CD4-positive, CD25-positive, alpha-beta regulatory T cell (primary cell): ENCODE measurements at regions not wholly inside any gene's neighbourhood (a gene's known extent, or its start where the extent isn't known, plus 50 kb on each side); places are given as distances from the start of the nearest gene placed in this dataset.
"Not testable (repeated sequence)": the region's sequence is repeated elsewhere in the genome, so short reads cannot be mapped to it uniquely, and the experiment has no call there.

Experiments
- ATAC-seq, 2 donors: fragments of 150-1000 bp; cut with Tn5 transposase; one replicate each; pipeline ENCODE4 v1.10.0; 2021; ENCODE audit warnings: low read depth in 2 of 2, moderate number of reproducible peaks in 2 of 2, moderate library complexity in 1 of 2
- DNase-seq, 3 donors: peaks; one replicate each; pipeline versions ENCODE4 v3.0.0 to v3.0.0-alpha.2; 2012 to 2022; ENCODE audit warnings: mixed read lengths in 1 of 3
- H3K27ac ChIP-seq: one replicate; pipeline ENCODE4 v1.7.0; 2013; ENCODE audit warnings: mild to moderate bottlenecking, low read length; ENCODE audit not compliant: insufficient read depth, poor library complexity, severe bottlenecking
- H3K27me3 ChIP-seq: one replicate; pipeline ENCODE4 v1.7.0; 2013; ENCODE audit warnings: low read length; ENCODE audit not compliant: control insufficient read depth, insufficient read depth
- H3K36me3 ChIP-seq: one replicate; pipeline ENCODE4 v1.7.0; 2013; ENCODE audit warnings: mild to moderate bottlenecking, low read length, moderate library complexity; ENCODE audit not compliant: control insufficient read depth, insufficient read depth
- H3K4me1 ChIP-seq: 2 replicates; pipeline ENCODE4 v1.7.0; 2013; ENCODE audit warnings: mild to moderate bottlenecking, low read length; ENCODE audit not compliant: insufficient read depth, control insufficient read depth, poor library complexity, severe bottlenecking
- H3K4me3 ChIP-seq: one replicate; pipeline ENCODE4 v1.7.0; 2013; ENCODE audit warnings: low read depth, mild to moderate bottlenecking, low read length, moderate library complexity
- H3K9me3 ChIP-seq, 2 experiments: 1 replicate in 1 of 2; 2 replicates in 1 of 2; pipeline ENCODE4 v1.7.0; 2013; ENCODE audit warnings: low read length in 2 of 2, mild to moderate bottlenecking in 1 of 2, moderate library complexity in 1 of 2; ENCODE audit not compliant: control insufficient read depth in 2 of 2
- H3K27ac Mint-ChIP-seq, 3 donors: one replicate each; pipeline ENCODE4 v1.8.0; 2020 to 2022; ENCODE audit warnings: mild to moderate bottlenecking in 3 of 3, mixed read lengths in 3 of 3, moderate library complexity in 2 of 3
- H3K27me3 Mint-ChIP-seq: one replicate; pipeline ENCODE4 v1.8.0; 2022; ENCODE audit warnings: mild to moderate bottlenecking, mixed read lengths
- H3K36me3 Mint-ChIP-seq: one replicate; pipeline ENCODE4 v1.8.0; 2020; ENCODE audit warnings: mixed read lengths
- H3K4me1 Mint-ChIP-seq, 4 donors: one replicate each; pipeline ENCODE4 v1.8.0; 2020 to 2022; ENCODE audit warnings: mixed read lengths in 4 of 4, mild to moderate bottlenecking in 1 of 4
- H3K4me3 Mint-ChIP-seq, 4 donors: one replicate each; pipeline ENCODE4 v1.8.0; 2020 to 2022; ENCODE audit warnings: mild to moderate bottlenecking in 4 of 4, mixed read lengths in 4 of 4, moderate library complexity in 3 of 4
- H3K9me3 Mint-ChIP-seq, 7 donors: one replicate each; pipeline ENCODE4 v1.8.0; 2020 to 2022; ENCODE audit warnings: mixed read lengths in 7 of 7, mild to moderate bottlenecking in 3 of 7, moderate library complexity in 2 of 7

DNA sequence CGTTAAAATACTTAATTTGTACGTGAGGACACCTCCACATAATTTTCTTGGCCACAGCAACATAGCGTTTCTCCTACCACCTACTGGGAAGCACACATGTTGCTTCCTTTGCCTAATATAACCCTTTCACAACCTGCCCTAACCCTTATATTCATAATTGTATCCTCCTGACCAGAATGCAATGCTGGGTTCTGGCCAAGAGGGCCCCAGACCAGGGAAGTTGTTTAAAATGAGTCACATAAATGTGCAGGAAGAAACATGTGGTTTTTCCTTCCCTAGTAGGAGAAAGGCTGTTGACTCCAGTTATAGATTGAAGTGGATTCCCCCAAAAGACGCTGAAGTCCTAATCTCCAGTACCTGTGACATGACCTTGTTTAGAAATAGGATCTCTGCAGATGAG, 187.3 kb downstream of the NUFIP1 start:
- Mint-ChIP-seq H3K9me3 (peaks cover 0 to 2% (median 0%) of the 10 kb centered on the region in 7 donors), H3K27ac (no peak overlapping the region), H3K27me3 (peaks cover 8% of the 10 kb centered on the region), H3K36me3 (no peaks in the 10 kb centered on the region), H3K4me1 (no peaks in the 10 kb centered on the region), H3K4me3 (no peak overlapping the region)
- no peak for ATAC-seq
- no peak for DNase-seq
- no peak overlapping the region for H3K27ac ChIP-seq
- no peaks in the 10 kb centered on the region for H3K9me3 ChIP-seq
- H3K27me3 ChIP-seq = no peaks in the 10 kb centered on the region
- no peaks in the 10 kb centered on the region for H3K4me1 ChIP-seq
- no peaks in the 10 kb centered on the region for H3K36me3 ChIP-seq
- no peak overlapping the region for H3K4me3 ChIP-seq

DNA sequence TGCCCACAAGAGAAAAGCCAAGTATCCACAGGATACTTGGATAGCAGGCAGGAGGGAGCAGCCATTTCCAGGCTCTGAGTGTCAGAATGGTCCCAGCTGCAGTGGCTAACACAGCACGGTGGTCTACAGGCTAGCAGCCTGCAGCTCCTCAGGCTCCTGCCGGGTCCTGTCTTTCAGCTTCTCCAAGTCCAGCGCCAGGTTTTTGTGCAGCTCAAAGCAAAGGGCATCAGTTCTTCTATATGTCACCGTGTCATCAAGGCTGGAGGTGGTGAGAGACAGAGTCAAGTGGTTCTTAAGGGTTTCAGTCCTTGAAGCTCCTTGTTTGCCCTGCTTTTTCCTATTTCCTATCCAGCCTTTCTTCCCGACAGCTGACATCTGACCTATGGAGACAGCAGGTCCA, 188.6 kb downstream of the NUFIP1 start:
- H3K4me1 ChIP-seq = no peaks in the 10 kb centered on the region
- H3K36me3 ChIP-seq = no peaks in the 10 kb centered on the region
- Mint-ChIP-seq H3K27me3 (peaks cover 8% of the 10 kb centered on the region), H3K4me1 (no peaks in the 10 kb centered on the region), H3K4me3 (no peak overlapping the region), H3K36me3 (no peaks in the 10 kb centered on the region), H3K27ac (no peak overlapping the region), H3K9me3 (peaks cover 0 to 2% (median 0%) of the 10 kb centered on the region in 7 donors)
- H3K27ac ChIP-seq = no peak overlapping the region
- ATAC-seq (no peak), DNase-seq (no peak)
- no peaks in the 10 kb centered on the region for H3K9me3 ChIP-seq
- no peak overlapping the region for H3K4me3 ChIP-seq
- no peaks in the 10 kb centered on the region for H3K27me3 ChIP-seq

GRCh38 chr13:44797685-44798084, 191.6 kb downstream of the NUFIP1 start:
- Histone ChIP-seq H3K27me3 (no peaks in the 10 kb centered on the region), H3K4me3 (no peak overlapping the region), H3K27ac (no peak overlapping the region), H3K9me3 (no peaks in the 10 kb centered on the region), H3K4me1 (no peaks in the 10 kb centered on the region), H3K36me3 (no peaks in the 10 kb centered on the region)
- Mint-ChIP-seq H3K36me3 (no peaks in the 10 kb centered on the region), H3K27ac (no peak overlapping the region), H3K4me1 (no peaks in the 10 kb centered on the region), H3K4me3 (no peak overlapping the region), H3K27me3 (peaks cover 8% of the 10 kb centered on the region), H3K9me3 (peaks cover 0 to 1% (median 0%) of the 10 kb centered on the region in 7 donors)
- ATAC-seq (no peak), DNase-seq (no peak)

GRCh38 chr13:44796597-44797490, 192.4 kb downstream of the NUFIP1 start:
- Histone ChIP-seq H3K27ac (no peak overlapping the region), H3K4me3 (no peak overlapping the region), H3K36me3 (no peaks in the 10 kb centered on the region), H3K4me1 (no peaks in the 10 kb centered on the region), H3K27me3 (no peaks in the 10 kb centered on the region), H3K9me3 (no peaks in the 10 kb centered on the region)
- no peaks in the 10 kb centered on the region for H3K4me1 Mint-ChIP-seq
- H3K9me3 Mint-ChIP-seq = peaks cover 0 to 1% (median 0%) of the 10 kb centered on the region in 7 donors
- no peaks in the 10 kb centered on the region for H3K36me3 Mint-ChIP-seq
- H3K27me3 Mint-ChIP-seq = peaks cover 8% of the 10 kb centered on the region
- ATAC-seq (no peak), DNase-seq (no peak)
- H3K4me3 Mint-ChIP-seq = no peak overlapping the region
- no peak overlapping the region for H3K27ac Mint-ChIP-seq

DNA sequence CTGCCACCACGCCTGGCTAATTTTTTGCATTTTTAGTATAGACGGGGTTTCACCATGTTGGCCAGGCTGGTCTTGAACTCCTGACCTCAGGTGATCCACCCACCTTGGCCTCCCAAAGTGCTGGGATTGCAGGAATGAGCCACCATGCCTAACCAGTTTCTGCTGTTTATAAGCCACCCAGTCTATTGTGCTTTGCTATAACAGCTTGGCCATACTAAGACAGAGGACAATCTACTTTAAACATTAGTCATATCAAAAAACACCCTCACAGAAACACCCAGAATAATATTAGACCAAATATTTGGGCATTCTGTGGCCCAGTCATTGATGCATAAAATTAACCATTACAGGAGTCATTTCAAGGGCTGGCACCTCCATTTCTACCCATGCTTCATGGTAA, 193.2 kb downstream of the NUFIP1 start:
- not testable (repeated sequence) for ATAC-seq, DNase-seq, H3K9me3 Mint-ChIP-seq, H3K4me3 ChIP-seq, H3K4me1 Mint-ChIP-seq, H3K27me3 ChIP-seq, H3K36me3 ChIP-seq, H3K36me3 Mint-ChIP-seq, H3K4me1 ChIP-seq, H3K9me3 ChIP-seq, H3K27ac ChIP-seq, H3K4me3 Mint-ChIP-seq, H3K27me3 Mint-ChIP-seq, H3K27ac Mint-ChIP-seq

GRCh38 chr13:44795176-44795575, 194.1 kb downstream of the NUFIP1 start:
- DNase-seq = no peak

GRCh38 chr13:44792096-44792495, 197.2 kb downstream of the NUFIP1 start:
- peaks cover 0 to 1% (median 0%) of the 10 kb centered on the region in 7 donors for H3K9me3 Mint-ChIP-seq
- H3K4me1 Mint-ChIP-seq = no peaks in the 10 kb centered on the region
- no peak overlapping the region for H3K27ac Mint-ChIP-seq
- H3K4me1 ChIP-seq = no peaks in the 10 kb centered on the region
- no peaks in the 10 kb centered on the region for H3K9me3 ChIP-seq
- no peak overlapping the region for H3K4me3 ChIP-seq
- no peaks in the 10 kb centered on the region for H3K27me3 Mint-ChIP-seq
- no peak for DNase-seq
- H3K27ac ChIP-seq = no peak overlapping the region
- no peak overlapping the region for H3K4me3 Mint-ChIP-seq
- H3K36me3 ChIP-seq = no peaks in the 10 kb centered on the region
- no peaks in the 10 kb centered on the region for H3K36me3 Mint-ChIP-seq
- no peak for ATAC-seq
- no peaks in the 10 kb centered on the region for H3K27me3 ChIP-seq

More at GRCh38 chr13:44795176-44795575, 194.1 kb downstream of the NUFIP1 start:
- Mint-ChIP-seq H3K27me3 (no peaks in the 10 kb centered on the region), H3K4me3 (no peak overlapping the region), H3K27ac (no peak overlapping the region), H3K9me3 (peaks cover 0 to 1% (median 0%) of the 10 kb centered on the region in 7 donors), H3K4me1 (no peaks in the 10 kb centered on the region), H3K36me3 (no peaks in the 10 kb centered on the region)
- H3K9me3 ChIP-seq = no peaks in the 10 kb centered on the region
- H3K4me1 ChIP-seq = no peaks in the 10 kb centered on the region
- ATAC-seq = no peak
- no peak overlapping the region for H3K4me3 ChIP-seq
- H3K27ac ChIP-seq = no peak overlapping the region
- no peaks in the 10 kb centered on the region for H3K36me3 ChIP-seq
- H3K27me3 ChIP-seq = no peaks in the 10 kb centered on the region

DNA sequence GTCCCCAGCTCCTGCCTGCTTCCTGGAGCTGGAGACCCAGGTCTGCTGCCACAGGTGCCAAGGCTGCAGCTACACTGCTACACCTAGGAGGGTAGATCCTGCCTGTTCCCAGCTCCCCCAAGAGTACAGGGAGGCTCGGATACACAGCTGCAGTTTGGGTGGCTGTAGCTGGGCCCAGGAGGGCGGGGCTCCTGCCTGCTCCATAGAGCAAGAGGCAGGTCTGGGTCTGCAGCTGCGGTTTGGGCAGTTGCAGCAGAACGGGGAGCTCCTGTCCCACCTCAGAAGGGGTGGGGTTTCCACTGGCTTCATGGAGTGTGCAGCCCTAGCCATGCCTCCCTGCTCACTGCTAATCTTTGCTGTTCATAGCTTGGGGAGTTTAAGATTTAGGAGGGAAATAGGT, 199.0 kb downstream of the NUFIP1 start:
- H3K27me3 ChIP-seq = no peaks in the 10 kb centered on the region
- no peaks in the 10 kb centered on the region for H3K36me3 ChIP-seq
- peaks cover 0 to 1% (median 0%) of the 10 kb centered on the region in 7 donors for H3K9me3 Mint-ChIP-seq
- H3K9me3 ChIP-seq = no peaks in the 10 kb centered on the region
- ATAC-seq (no peak), DNase-seq (no peak)
- no peak overlapping the region for H3K27ac Mint-ChIP-seq
- H3K4me1 Mint-ChIP-seq = no peaks in the 10 kb centered on the region
- no peak overlapping the region for H3K4me3 ChIP-seq
- no peak overlapping the region for H3K4me3 Mint-ChIP-seq
- H3K36me3 Mint-ChIP-seq = no peaks in the 10 kb centered on the region
- H3K27me3 Mint-ChIP-seq = no peaks in the 10 kb centered on the region
- no peaks in the 10 kb centered on the region for H3K4me1 ChIP-seq
- no peak overlapping the region for H3K27ac ChIP-seq
